Iris pigment epithelial cell (primary cell): ENCODE measurements at regions not wholly inside any gene's neighbourhood (a gene's known extent, or its start where the extent isn't known, plus 50 kb on each side); places are given as distances from the start of the nearest gene placed in this dataset.

Experiments used
- DNase-seq: peaks from one replicate; pipeline ENCODE4 v3.0.0-alpha.2; 2011; ENCODE audit warnings: low read depth

DNA sequence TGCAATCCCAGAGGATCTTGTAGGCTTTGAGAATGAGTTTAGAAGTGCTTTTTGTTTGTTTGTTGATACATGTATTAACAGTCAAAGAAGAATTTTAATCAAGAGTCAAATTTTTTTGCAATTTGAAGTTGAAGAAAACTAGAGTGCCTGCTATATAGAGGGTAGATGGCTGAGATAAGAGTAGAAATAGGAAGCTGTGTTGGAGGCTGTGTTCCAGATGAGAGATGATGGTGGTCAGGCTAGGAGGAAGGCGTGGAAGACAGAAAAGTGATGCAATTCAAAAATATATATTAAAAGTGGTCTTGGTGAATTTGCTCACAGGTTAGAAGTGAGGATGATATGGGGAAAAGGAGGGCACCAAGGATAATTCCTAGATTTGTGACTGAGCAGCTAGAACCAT, 978.3 kb downstream of the BCL11A start:
- DNase-seq, result no peak

GRCh38 chr2:59572227-59572626, 981.2 kb downstream of the BCL11A start:
- no peak for DNase-seq

DNA sequence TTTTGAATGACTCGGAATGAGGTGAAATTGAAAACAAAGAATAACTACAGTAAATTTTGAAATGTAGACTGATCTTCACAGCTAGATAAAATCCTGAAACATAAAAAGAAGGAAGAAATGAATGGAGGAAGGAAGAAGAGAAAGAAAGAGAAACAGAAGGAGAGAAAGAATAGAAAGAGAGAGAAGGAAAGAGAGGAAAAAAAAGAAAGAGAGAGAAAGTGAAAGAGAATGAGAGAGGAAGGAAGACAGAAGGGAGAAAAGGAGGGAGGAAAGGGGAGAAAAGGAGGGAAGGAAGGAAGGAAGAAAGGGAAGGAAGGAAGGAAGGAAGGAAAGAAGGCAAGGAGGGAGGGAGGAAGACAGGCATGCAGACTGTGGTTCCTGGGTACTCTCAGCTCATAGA, 982.6 kb downstream of the BCL11A start:
- no peak for DNase-seq

- DNase-seq, result no peak
Observed at GRCh38 chr2:59569124-59569523, 984.3 kb downstream of the BCL11A start.

- DNase-seq, result no peak
Observed at GRCh38 chr2:59568461-59568860, 985.0 kb downstream of the BCL11A start.

GRCh38 chr2:59567151-59567550, 986.3 kb downstream of the BCL11A start:
- DNase-seq, result no peak

DNA sequence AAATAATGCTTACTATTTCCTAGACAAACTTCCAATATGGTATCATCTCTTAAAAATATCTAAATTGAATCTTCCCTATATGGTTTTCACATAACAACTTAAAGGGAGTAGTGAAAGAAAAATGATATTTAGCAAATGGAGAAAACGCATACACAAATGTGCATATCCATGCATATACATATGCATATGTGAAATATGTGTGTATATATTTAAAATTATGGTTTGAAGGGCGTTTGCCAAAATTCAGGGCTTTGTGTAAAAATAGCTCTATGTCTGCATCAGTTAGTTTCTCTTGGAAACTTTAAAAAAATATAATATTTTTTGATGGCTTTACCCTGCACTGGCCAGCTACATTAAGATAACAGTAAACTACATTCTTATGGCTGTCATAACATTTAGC, 986.7 kb downstream of the BCL11A start:
- DNase-seq, result no peak

DNA sequence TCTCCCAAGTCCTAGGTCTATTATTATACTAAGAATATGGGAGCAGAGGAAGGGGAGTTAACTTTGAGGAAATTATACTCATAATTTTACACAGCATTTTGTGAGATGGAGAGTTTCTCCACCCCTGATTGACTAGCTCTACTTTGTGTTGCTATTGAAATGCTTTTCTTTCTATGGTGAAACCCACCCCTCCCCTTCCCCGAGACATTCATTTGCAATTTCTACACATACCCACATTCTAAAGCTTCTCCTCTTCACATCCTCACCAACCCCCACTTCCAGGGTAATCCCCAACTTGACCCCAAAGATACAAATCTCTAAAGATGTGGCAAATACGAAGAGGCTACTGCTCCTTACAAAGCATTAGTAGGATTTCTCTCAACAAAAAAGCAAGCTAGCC, 992.2 kb downstream of the BCL11A start:
- no peak for DNase-seq

- DNase-seq, result no peak
Observed at GRCh38 chr2:59560769-59561168, 992.7 kb downstream of the BCL11A start.

GRCh38 chr2:59540864-59541263, 1012.6 kb downstream of the BCL11A start:
- no peak for DNase-seq

DNA sequence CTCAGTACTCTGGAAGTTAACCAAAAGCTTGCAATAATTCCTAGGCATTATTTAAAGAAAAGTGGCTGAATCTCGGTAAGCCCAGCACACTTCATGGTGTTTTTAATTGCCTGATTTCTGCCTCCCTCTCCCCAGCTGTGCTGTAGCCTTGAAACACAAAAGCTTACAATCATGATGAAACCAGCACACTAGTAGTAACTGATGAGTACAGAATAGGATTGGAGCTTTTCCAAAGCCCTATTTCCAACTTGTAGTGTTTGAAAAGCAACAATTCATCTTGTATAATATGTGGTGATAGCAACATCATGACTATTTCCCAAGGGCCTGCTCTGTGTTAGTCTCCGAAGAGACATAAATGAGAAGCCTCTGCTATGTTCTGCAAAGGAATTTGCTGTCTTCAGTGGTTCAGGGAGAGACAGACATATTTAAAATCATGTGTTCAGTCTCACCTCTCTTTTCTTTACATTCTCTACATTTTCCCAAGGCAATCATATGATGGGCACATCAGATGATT, 1015.0 kb downstream of the BCL11A start:
- DNase-seq, result no peak

DNA sequence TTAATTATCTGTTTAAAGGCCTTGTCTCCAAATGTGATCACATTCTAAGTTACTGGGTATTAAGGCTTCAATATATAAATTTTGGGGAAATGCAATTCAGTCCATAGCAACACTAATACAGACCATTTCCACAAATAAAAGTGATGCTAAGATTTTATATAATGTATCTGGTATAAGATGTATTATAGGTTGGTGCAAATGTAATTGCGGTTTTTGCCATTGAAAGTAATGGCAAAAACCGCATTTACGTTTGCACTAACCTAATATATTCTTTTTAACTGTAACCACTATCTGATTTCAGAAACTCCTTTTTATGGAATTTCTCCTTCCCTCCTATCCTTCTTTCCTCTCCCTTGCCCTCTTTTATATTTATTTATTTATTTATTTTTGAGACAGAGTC, 1020.6 kb downstream of the BCL11A start:
- no peak for DNase-seq

GRCh38 chr2:59530258-59530657, 1023.2 kb downstream of the BCL11A start:
- DNase-seq, result no peak

GRCh38 chr2:59529726-59530125, 1023.7 kb downstream of the BCL11A start:
- no peak for DNase-seq

DNA sequence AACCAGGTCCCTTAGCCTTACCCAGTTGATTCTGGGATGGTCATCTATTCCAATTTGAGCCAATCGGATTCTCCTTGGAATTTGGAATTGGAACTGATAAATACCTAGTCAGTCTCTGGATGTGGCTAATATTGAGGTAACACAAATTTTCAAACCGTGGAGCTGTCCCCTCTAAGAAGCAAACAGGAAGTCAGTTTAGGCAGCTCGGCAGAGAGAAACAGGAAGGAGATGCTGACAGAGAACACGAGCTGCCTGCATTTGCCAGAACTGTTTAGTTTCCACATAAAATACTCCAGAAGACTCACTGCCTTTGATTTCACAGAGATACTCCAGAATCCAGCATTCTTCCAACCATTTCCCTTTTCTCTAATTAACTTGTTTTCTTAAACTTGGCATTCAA, 1024.9 kb downstream of the BCL11A start:
- no peak for DNase-seq

GRCh38 chr2:59502981-59503380, 1050.5 kb downstream of the BCL11A start:
- DNase-seq, result no peak

DNA sequence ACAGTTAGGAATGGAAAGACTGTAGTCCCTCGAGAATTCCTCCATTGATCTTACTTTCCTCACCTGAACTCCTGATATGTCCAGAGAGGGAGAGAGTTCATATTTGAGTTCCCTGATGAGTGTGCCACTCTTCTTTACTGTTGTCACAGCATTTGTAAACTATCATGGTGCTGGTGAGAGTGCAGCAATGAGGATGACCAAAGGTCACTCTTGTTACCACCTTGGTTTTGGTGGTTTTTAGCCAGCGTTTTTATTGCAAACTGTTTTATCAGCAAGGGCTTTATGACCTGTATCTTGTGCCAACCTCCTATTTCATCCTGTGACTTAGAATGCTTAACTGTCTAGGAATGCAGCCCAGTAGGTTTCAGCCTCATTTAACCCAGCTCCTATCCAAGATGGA, 1062.5 kb downstream of the BCL11A start:
- DNase-seq, result no peak

- no peak for DNase-seq
Observed at GRCh38 chr2:59490192-59490591, 1063.3 kb downstream of the BCL11A start.

DNA sequence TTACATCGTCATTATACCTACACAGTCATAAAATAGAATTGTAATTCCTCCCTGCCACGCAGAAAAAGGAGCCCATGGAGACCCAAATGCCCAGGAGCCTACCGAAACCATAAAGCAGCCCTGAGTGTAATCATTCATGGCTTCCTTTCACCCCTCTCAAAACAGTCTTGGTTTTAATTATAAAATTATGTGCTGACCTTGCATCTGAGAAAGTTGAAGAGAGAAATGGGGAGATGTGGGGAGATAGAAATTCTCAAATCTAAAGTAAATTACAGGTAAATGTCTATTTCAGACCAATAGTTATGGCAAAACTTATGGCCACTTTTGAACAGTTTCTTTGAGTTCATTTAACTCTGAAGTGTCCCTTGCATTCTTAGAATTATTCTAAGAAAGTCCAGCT, 1068.8 kb downstream of the BCL11A start:
- no peak for DNase-seq

GRCh38 chr2:59463426-59463825, 1090.0 kb downstream of the BCL11A start:
- no peak for DNase-seq

GRCh38 chr2:59462422-59463197, 1090.8 kb downstream of the BCL11A start:
- DNase-seq, result no peak

DNA sequence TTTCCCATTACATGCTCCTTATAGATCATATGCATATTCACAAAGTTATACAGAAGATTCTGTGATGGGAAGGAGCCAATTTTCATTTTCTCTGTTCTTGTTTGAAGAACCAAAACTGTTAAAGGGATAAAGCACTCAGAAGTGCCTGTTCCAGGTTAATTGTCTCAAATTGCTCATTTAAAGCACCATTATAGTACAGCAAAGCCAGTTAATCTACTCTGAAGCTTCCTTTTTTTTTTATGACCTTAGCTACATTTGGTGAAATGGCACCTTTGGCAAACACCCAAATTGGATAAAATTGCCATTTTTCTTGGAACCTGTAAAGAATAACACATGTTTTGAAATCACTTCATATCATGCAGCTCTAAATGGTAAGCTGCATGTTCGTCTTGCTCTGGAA, 1092.3 kb downstream of the BCL11A start:
- DNase-seq, result no peak

- DNase-seq, result no peak
Observed at GRCh38 chr2:59458800-59459199, 1094.7 kb downstream of the BCL11A start.

GRCh38 chr2:59456285-59456684, 1097.2 kb downstream of the BCL11A start:
- DNase-seq, result no peak
